ENCODE measurements at regions not wholly inside any gene's neighbourhood (a gene's known extent, or its start where the extent isn't known, plus 50 kb on each side); places are given as distances from the start of the nearest gene placed in this dataset.
"Not testable (repeated sequence)": the region's sequence is repeated elsewhere in the genome, so short reads cannot be mapped to it uniquely, and the experiment has no call there.

GRCh38 chr1:30204916-30205315, 518.5 kb downstream of the MATN1 start:
- H3K36me3 ChIP-seq; H3K27ac ChIP-seq; H3K27me3 ChIP-seq; DNase-seq; H3K4me3 ChIP-seq; H3K4me1 ChIP-seq (ENCODE audit: insufficient read depth); H3K9me3 ChIP-seq; intact Hi-C loops (cut with DNase I): not testable (repeated sequence)
- WGBS, 3 donors = 35 to 37% (median 36%) methylated on average over 5 of the region's 5 CpGs

GRCh38 chr1:30201015-30201414, 522.4 kb downstream of the MATN1 start:
- no peak for DNase-seq
- Histone ChIP-seq H3K4me3 (no peak overlapping the region), H3K36me3 (no peaks in the 10 kb centered on the region), H3K9me3 (no peaks in the 10 kb centered on the region), H3K27ac (no peak overlapping the region), H3K27me3 (no peaks in the 10 kb centered on the region), H3K4me1 (ENCODE audit: insufficient read depth) (peaks cover 3% of the 10 kb centered on the region)
- 73 to 80% (median 74%) methylated on average over 1 of the region's 1 CpG for WGBS, 3 donors
- TF ChIP-seq CTCF (IDR thresholded peaks at IDR 0.05) (no peak), POLR2A (IDR thresholded peaks at IDR 0.05) (no peak), EP300 (IDR thresholded peaks at IDR 0.05) (no peak)
- intact Hi-C loops (cut with DNase I) = no loop called here

- H3K27me3 ChIP-seq = no peaks in the 10 kb centered on the region
- H3K36me3 ChIP-seq = no peaks in the 10 kb centered on the region
- DNase-seq = no peak
- no peak for TF ChIP-seq EP300 (IDR thresholded peaks at IDR 0.05)
- TF ChIP-seq CTCF (IDR thresholded peaks at IDR 0.05) = no peak
- TF ChIP-seq POLR2A (IDR thresholded peaks at IDR 0.05) = no peak
- H3K9me3 ChIP-seq = no peaks in the 10 kb centered on the region
- no peak overlapping the region for H3K27ac ChIP-seq
- 89 to 97% (median 94%) methylated on average over 1 of the region's 1 CpG for WGBS, 3 donors
- intact Hi-C loops (cut with DNase I) = no loop called here
- H3K4me1 ChIP-seq (ENCODE audit: insufficient read depth) = peaks cover 3% of the 10 kb centered on the region
- no peak overlapping the region for H3K4me3 ChIP-seq
Observed at GRCh38 chr1:30200161-30200560, 523.2 kb downstream of the MATN1 start.

DNA sequence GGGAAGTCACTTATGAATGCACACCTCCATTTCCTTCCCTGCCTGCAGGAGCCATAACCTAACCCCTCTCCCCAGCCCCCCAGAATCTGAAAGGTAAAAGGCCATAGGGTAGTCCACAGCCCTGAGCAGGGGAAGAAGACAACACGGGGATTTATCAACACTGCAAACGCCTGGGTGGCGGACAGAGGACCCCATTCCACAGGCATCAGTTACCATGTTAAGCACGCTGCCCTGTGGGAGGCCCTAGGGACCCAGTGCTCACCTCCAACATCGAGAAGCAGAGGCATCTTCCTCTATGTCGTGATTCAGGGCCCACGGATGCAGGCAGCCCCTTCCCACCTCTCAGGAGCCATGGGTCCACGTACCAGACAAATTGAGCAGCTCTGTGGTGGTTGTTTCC, 523.8 kb downstream of the MATN1 start:
- peaks cover 3% of the 10 kb centered on the region for H3K4me1 ChIP-seq (ENCODE audit: insufficient read depth)
- 88 to 89% (median 88%) methylated on average over 8 of the region's 8 CpGs for WGBS, 3 donors
- H3K4me3 ChIP-seq = no peak overlapping the region
- DNase-seq = no peak
- H3K9me3 ChIP-seq = no peaks in the 10 kb centered on the region
- no peaks in the 10 kb centered on the region for H3K27me3 ChIP-seq
- no peak for TF ChIP-seq CTCF (IDR thresholded peaks at IDR 0.05)
- TF ChIP-seq POLR2A (IDR thresholded peaks at IDR 0.05) = no peak
- TF ChIP-seq EP300 (IDR thresholded peaks at IDR 0.05) = no peak
- intact Hi-C loops (cut with DNase I) = no loop called here
- H3K36me3 ChIP-seq = no peaks in the 10 kb centered on the region
- no peak overlapping the region for H3K27ac ChIP-seq

DNA sequence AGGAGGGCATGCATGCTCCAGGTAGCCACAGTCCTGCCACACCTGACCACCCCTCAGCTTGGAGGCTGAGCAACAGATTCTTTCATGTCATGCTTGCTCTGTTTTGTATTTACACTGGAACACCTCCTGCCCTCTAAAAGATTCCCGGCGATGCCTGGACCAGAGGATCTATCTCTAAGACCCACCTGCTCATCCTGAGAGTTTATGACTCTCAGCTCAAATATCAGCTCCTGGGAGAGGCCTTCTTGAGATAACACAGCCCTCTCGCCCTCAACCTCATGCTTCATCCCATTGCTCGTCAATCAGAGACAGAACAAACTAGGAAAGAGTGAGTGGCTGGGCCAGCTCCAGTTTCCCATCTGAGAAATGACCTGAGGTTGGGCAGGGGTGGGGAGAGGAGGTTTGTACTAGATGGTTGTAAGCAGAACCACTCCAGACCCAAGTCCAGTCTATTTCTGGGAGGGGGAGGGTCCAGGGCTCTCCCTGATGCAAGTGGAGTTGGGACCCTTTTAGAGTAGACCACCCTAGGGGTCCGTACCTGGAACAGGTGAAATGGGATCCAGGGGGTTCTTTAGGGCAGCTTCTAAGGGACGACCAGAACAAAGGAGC, 524.5 kb downstream of the MATN1 start:
- TF ChIP-seq CTCF (IDR thresholded peaks at IDR 0.05) (no peak), EP300 (IDR thresholded peaks at IDR 0.05) (no peak), POLR2A (IDR thresholded peaks at IDR 0.05) (no peak)
- no peak for DNase-seq
- H3K9me3 ChIP-seq = no peaks in the 10 kb centered on the region
- 79 to 85% (median 81%) methylated on average over 6 of the region's 6 CpGs for WGBS, 3 donors
- no peaks in the 10 kb centered on the region for H3K27me3 ChIP-seq
- peaks cover 3% of the 10 kb centered on the region for H3K4me1 ChIP-seq (ENCODE audit: insufficient read depth)
- intact Hi-C loops (cut with DNase I) = no loop called here
- no peak overlapping the region for H3K4me3 ChIP-seq
- H3K36me3 ChIP-seq = no peaks in the 10 kb centered on the region
- H3K27ac ChIP-seq = no peak overlapping the region

All from ovary (tissue), 7 donors.